ENCODE measurements at regions not wholly inside any gene's neighbourhood (a gene's known extent, or its start where the extent isn't known, plus 50 kb on each side); places are given as distances from the start of the nearest gene placed in this dataset.

DNA sequence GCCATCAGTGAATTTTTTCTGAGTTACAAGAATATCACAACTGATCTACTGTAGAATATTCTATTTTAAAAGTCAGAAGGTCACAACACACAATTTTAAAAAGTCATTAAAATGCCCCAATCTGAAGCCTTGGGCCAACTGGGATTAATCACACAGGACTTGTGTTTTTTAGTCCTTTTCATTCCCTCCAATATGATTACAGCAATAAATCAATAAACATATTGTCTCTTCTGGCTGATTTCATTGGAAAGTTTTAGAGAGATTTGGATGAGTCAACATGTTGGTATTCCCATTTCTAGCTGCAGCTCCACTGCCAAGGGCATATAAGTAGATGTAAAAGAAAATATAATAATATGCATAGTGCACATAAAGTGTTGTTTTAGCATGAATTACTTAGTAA, 85.8 kb downstream of the NIBAN1 start:
- TF ChIP-seq POLR2A (IDR thresholded peaks at IDR 0.05) = no peak
- TF ChIP-seq, protein P1, sequence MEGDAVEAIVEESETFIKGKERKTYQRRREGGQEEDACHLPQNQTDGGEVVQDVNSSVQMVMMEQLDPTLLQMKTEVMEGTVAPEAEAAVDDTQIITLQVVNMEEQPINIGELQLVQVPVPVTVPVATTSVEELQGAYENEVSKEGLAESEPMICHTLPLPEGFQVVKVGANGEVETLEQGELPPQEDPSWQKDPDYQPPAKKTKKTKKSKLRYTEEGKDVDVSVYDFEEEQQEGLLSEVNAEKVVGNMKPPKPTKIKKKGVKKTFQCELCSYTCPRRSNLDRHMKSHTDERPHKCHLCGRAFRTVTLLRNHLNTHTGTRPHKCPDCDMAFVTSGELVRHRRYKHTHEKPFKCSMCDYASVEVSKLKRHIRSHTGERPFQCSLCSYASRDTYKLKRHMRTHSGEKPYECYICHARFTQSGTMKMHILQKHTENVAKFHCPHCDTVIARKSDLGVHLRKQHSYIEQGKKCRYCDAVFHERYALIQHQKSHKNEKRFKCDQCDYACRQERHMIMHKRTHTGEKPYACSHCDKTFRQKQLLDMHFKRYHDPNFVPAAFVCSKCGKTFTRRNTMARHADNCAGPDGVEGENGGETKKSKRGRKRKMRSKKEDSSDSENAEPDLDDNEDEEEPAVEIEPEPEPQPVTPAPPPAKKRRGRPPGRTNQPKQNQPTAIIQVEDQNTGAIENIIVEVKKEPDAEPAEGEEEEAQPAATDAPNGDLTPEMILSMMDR (IDR thresholded peaks at IDR 0.05) = no peak

All from lower leg skin (tissue), 3 donors.